Stimulated activated naive CD8-positive, alpha-beta T cell treated with anti-CD3 and anti-CD28 coated beads, Interleukin-15, Interleukin-2, amounts not matched to agents 100 ng/mL and 50 ng/mL, for 24 hours (primary cell): ENCODE measurements at regions not wholly inside any gene's neighbourhood (a gene's known extent, or its start where the extent isn't known, plus 50 kb on each side); places are given as distances from the start of the nearest gene placed in this dataset.

Experiments
- H3K27ac Mint-ChIP-seq: one replicate; pipeline ENCODE4 v1.8.0; 2021; ENCODE audit warnings: mild to moderate bottlenecking, mixed read lengths
- H3K27me3 Mint-ChIP-seq: one replicate; pipeline ENCODE4 v1.8.0; 2021; ENCODE audit warnings: mixed read lengths
- H3K36me3 Mint-ChIP-seq: one replicate; pipeline ENCODE4 v1.8.0; 2021; ENCODE audit warnings: low read depth, mixed read lengths
- H3K4me1 Mint-ChIP-seq: one replicate; pipeline ENCODE4 v1.8.0; 2021; ENCODE audit warnings: low read depth, mixed read lengths
- H3K4me3 Mint-ChIP-seq: one replicate; pipeline ENCODE4 v1.8.0; 2021; ENCODE audit warnings: mild to moderate bottlenecking, mixed read lengths
- H3K9me3 Mint-ChIP-seq: one replicate; pipeline ENCODE4 v1.8.0; 2021; ENCODE audit warnings: mixed read lengths

DNA sequence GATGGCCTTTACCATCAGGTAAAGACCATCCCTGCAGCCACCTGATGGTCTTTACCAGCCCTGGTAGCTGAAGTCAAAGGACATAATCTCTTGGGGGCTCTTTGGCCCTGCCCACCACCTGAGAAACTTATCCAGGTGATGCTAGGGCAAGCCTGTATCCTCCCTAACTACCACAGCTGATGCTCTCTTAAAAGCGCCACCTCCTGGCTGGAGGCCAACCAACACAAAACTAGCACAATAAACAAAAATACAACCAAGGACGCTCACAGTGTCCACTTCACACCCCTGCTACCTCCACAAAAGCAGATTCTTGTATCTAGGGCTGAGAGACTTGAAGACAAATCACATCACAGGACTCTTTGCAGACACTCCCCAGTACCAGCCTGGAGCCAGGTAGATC lies 357.1 kb upstream of the POU3F1 start:
- no peak overlapping the region for H3K27ac Mint-ChIP-seq
- H3K9me3 Mint-ChIP-seq = peaks cover 23% of the 10 kb centered on the region
- no peak overlapping the region for H3K4me3 Mint-ChIP-seq
- H3K27me3 Mint-ChIP-seq = peaks cover 38% of the 10 kb centered on the region
- H3K4me1 Mint-ChIP-seq = no peaks in the 10 kb centered on the region
- H3K36me3 Mint-ChIP-seq = no peaks in the 10 kb centered on the region

- H3K4me3 Mint-ChIP-seq = no peak overlapping the region
- H3K4me1 Mint-ChIP-seq = no peaks in the 10 kb centered on the region
- H3K36me3 Mint-ChIP-seq = no peaks in the 10 kb centered on the region
- H3K27me3 Mint-ChIP-seq = peaks cover 33% of the 10 kb centered on the region
- H3K9me3 Mint-ChIP-seq = peaks cover 29% of the 10 kb centered on the region
- no peak overlapping the region for H3K27ac Mint-ChIP-seq
Measured at GRCh38 chr1:38402230-38402815, 355.7 kb upstream of the POU3F1 start.

GRCh38 chr1:38396606-38397005 lies 350.0 kb upstream of the POU3F1 start:
- H3K27me3 Mint-ChIP-seq = peaks cover 56% of the 10 kb centered on the region
- no peak overlapping the region for H3K4me3 Mint-ChIP-seq
- no peak overlapping the region for H3K27ac Mint-ChIP-seq
- H3K4me1 Mint-ChIP-seq = no peaks in the 10 kb centered on the region
- H3K36me3 Mint-ChIP-seq = no peaks in the 10 kb centered on the region
- H3K9me3 Mint-ChIP-seq = peaks cover 21% of the 10 kb centered on the region

GRCh38 chr1:38394303-38394702 lies 347.7 kb upstream of the POU3F1 start:
- H3K27me3 Mint-ChIP-seq = peaks cover 56% of the 10 kb centered on the region
- no peaks in the 10 kb centered on the region for H3K4me1 Mint-ChIP-seq
- H3K4me3 Mint-ChIP-seq = no peak overlapping the region
- peaks cover 20% of the 10 kb centered on the region for H3K9me3 Mint-ChIP-seq
- no peaks in the 10 kb centered on the region for H3K36me3 Mint-ChIP-seq
- no peak overlapping the region for H3K27ac Mint-ChIP-seq

- peaks cover 17% of the 10 kb centered on the region for H3K9me3 Mint-ChIP-seq
- no peak overlapping the region for H3K4me3 Mint-ChIP-seq
- peaks cover 50% of the 10 kb centered on the region for H3K27me3 Mint-ChIP-seq
- H3K36me3 Mint-ChIP-seq = no peaks in the 10 kb centered on the region
- H3K27ac Mint-ChIP-seq = no peak overlapping the region
- no peaks in the 10 kb centered on the region for H3K4me1 Mint-ChIP-seq
Measured at GRCh38 chr1:38392861-38393260, 346.3 kb upstream of the POU3F1 start.

DNA sequence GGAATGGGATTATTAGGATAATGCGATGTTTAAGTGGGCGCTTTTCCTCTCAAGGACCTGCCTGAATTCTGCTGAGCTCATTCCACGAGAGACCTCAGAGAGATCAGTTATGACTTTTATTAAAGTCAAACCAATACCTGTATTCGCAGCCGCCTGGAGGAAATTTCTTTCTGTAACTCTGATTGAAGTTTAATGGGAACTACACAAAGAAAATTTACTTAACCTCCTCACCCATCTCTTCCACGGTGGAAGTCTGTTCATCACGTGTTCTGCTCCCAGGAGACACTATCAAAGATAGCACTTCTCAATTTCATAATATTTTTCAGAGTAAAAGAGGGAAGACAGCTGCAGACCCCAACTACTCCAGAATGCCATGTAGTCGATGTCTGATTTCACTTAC lies 334.7 kb upstream of the POU3F1 start:
- Mint-ChIP-seq H3K27ac (no peak overlapping the region), H3K36me3 (no peaks in the 10 kb centered on the region), H3K4me3 (no peak overlapping the region), H3K4me1 (no peaks in the 10 kb centered on the region), H3K27me3 (peaks cover 15% of the 10 kb centered on the region), H3K9me3 (no peaks in the 10 kb centered on the region)

- Mint-ChIP-seq H3K9me3 (peaks cover 6% of the 10 kb centered on the region), H3K4me1 (no peaks in the 10 kb centered on the region), H3K4me3 (no peak overlapping the region), H3K27me3 (peaks cover 15% of the 10 kb centered on the region), H3K27ac (no peak overlapping the region), H3K36me3 (no peaks in the 10 kb centered on the region)
Measured at GRCh38 chr1:38376577-38376976, 330.0 kb upstream of the POU3F1 start.

- Mint-ChIP-seq H3K36me3 (no peaks in the 10 kb centered on the region), H3K4me1 (no peaks in the 10 kb centered on the region), H3K27me3 (peaks cover 11% of the 10 kb centered on the region), H3K9me3 (peaks cover 6% of the 10 kb centered on the region), H3K27ac (no peak overlapping the region), H3K4me3 (no peak overlapping the region)
Measured at GRCh38 chr1:38375035-38375434, 328.4 kb upstream of the POU3F1 start.

GRCh38 chr1:38371505-38371844 lies 324.9 kb upstream of the POU3F1 start:
- no peak overlapping the region for H3K4me3 Mint-ChIP-seq
- H3K27me3 Mint-ChIP-seq = peaks cover 12% of the 10 kb centered on the region
- H3K9me3 Mint-ChIP-seq = peaks cover 6% of the 10 kb centered on the region
- no peaks in the 10 kb centered on the region for H3K36me3 Mint-ChIP-seq
- no peaks in the 10 kb centered on the region for H3K4me1 Mint-ChIP-seq
- no peak overlapping the region for H3K27ac Mint-ChIP-seq

DNA sequence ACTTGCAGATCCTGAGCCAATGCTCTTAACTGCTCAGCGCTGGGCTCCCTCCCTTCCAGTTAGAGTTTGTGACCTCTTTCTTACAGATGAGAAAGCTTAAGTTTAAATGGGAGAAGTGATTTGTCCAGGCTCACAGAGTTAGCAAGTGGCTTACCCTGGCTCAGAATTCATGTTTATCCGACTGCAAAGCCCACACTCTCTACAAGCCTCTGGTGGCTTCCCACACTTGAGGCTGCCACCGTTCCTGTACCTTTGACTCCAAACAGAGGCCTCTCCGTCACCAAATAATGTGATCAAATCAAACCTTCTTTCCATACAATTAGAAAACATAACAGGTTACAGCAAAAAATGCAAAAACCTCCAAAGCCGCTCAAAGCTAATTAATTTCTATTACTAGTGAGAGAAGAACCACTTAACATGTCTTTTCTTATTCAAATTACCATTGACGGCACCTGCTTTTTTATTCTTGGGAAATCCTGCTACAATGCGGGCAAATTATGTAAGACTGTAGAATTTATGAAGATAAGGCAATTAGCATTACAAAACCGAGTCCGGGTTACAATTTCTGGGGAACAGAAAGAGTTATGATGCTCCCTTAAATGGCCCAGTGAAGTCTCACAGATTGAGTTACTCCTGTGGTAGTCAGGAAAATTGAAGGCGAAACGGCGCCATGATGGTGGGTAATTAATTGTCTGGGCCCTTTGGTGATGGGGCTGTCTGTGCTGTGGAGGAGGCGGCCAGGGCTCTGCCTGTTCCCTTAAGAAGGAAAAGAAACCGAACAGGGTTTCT lies 324.3 kb upstream of the POU3F1 start:
- Mint-ChIP-seq H3K9me3 (peaks cover 6% of the 10 kb centered on the region), H3K27ac (no peak overlapping the region), H3K4me3 (no peak overlapping the region), H3K27me3 (peaks cover 14% of the 10 kb centered on the region), H3K36me3 (no peaks in the 10 kb centered on the region), H3K4me1 (no peaks in the 10 kb centered on the region)

- H3K27ac Mint-ChIP-seq = no peak overlapping the region
Measured at GRCh38 chr1:38365242-38365641, 318.6 kb upstream of the POU3F1 start.

DNA sequence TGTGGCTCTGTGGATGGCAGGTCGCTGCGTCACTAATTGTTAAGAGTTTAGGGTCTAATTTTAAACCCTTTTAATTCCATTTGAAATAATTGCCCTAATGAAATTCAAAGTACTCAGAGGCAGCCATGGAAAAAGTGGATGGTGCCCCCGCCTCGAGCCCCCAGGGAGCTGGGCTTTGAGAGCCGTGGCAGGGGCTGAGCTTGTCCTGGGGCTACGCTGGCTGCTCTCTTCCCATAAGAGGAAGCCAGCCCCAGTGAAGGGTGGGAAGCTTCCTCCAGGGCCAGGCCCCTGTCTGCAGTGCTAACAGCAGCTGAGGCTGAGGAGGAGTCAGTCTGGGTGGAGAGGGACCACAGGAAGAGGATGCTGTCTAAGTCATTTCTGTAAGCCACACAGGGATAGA lies 315.0 kb upstream of the POU3F1 start:
- H3K9me3 Mint-ChIP-seq = no peaks in the 10 kb centered on the region
- no peaks in the 10 kb centered on the region for H3K36me3 Mint-ChIP-seq
- H3K4me3 Mint-ChIP-seq = no peak overlapping the region
- no peak overlapping the region for H3K27ac Mint-ChIP-seq
- H3K4me1 Mint-ChIP-seq = no peaks in the 10 kb centered on the region
- peaks cover 28% of the 10 kb centered on the region for H3K27me3 Mint-ChIP-seq

More at GRCh38 chr1:38365242-38365641, 318.6 kb upstream of the POU3F1 start:
- Mint-ChIP-seq H3K36me3 (no peaks in the 10 kb centered on the region), H3K4me3 (no peak overlapping the region), H3K4me1 (no peaks in the 10 kb centered on the region), H3K27me3 (peaks cover 20% of the 10 kb centered on the region), H3K9me3 (no peaks in the 10 kb centered on the region)

GRCh38 chr1:38360807-38361206 lies 314.2 kb upstream of the POU3F1 start:
- Mint-ChIP-seq H3K27ac (no peak overlapping the region), H3K4me1 (no peaks in the 10 kb centered on the region), H3K27me3 (peaks cover 26% of the 10 kb centered on the region), H3K4me3 (no peak overlapping the region), H3K36me3 (no peaks in the 10 kb centered on the region), H3K9me3 (no peaks in the 10 kb centered on the region)

DNA sequence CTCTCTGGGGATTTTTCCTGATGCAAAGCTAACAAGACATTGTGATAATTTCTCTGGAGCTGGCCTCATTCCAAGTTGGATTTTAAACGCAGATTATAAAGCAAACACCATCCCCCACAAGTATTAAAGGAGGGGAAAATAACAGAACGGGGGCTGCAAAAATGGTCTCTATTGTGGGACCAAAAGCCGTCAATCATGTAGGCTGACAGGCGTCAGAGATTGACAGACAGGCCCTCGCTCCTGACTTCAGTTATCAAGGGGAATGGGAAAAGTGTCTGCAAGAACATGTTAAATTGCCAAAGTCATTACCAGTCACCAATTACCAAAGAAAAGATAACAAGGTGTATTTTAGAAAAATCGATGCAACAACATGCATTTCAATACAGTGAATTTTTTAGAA lies 307.4 kb upstream of the POU3F1 start:
- Mint-ChIP-seq H3K27me3 (peaks cover 33% of the 10 kb centered on the region), H3K4me1 (no peaks in the 10 kb centered on the region), H3K36me3 (no peaks in the 10 kb centered on the region), H3K4me3 (no peak overlapping the region), H3K27ac (no peak overlapping the region), H3K9me3 (no peaks in the 10 kb centered on the region)

DNA sequence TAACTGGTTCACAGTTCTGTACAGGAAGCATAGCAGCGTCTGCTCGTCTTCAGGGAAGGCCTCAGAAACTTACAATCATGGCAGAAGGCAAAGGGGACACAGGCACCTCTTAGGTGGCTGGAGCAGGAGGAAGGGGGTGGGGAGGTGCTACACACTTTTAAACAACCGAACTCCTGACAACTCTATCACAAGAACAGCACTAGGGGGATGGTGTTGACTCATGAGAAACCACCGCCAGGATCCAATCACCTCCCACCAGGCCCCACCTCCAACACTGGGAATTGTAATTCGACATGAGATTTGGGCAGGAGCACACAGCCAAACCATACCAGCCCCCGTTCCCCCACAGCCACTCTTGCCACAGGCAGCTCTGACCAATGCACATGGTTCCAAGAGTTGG lies 306.3 kb upstream of the POU3F1 start:
- Mint-ChIP-seq H3K4me1 (no peaks in the 10 kb centered on the region), H3K4me3 (no peak overlapping the region), H3K27ac (no peak overlapping the region)

More for the DNA sequence above, 306.3 kb upstream of the POU3F1 start:
- H3K27me3 Mint-ChIP-seq = peaks cover 32% of the 10 kb centered on the region
- H3K36me3 Mint-ChIP-seq = no peaks in the 10 kb centered on the region
- H3K9me3 Mint-ChIP-seq = peaks cover 4% of the 10 kb centered on the region
